BLaER1 treated with 17β-estradiol and CSF1 and Interleukin-3, amounts not matched to agents 10 nM and 100 nM (cell line): ENCODE measurements at regions not wholly inside any gene's neighbourhood (a gene's known extent, or its start where the extent isn't known, plus 50 kb on each side); places are given as distances from the start of the nearest gene placed in this dataset.

ENCODE experiments used
- H3K27ac ChIP-seq, 11 experiments: shearing (Covaris generic); formaldehyde crosslinking; 2 replicates each; pipeline ENCODE4 v1.8.1; 2022
- H3K27me3 ChIP-seq, 11 experiments: shearing (Covaris generic); formaldehyde crosslinking; 2 replicates each; pipeline ENCODE4 v1.8.1; 2022
- H3K36me3 ChIP-seq, 11 experiments: shearing (Covaris generic); formaldehyde crosslinking; 2 replicates each; pipeline ENCODE4 v1.8.1; 2022
- H3K4me1 ChIP-seq, 10 experiments: shearing (Covaris generic); formaldehyde crosslinking; 2 replicates each; pipeline ENCODE4 v1.8.1; 2022
- H3K4me2 ChIP-seq, 11 experiments: shearing (Covaris generic); formaldehyde crosslinking; 2 replicates each; pipeline ENCODE4 v1.8.1; 2022
- H3K4me3 ChIP-seq, 10 experiments: shearing (Covaris generic); formaldehyde crosslinking; 2 replicates each; pipeline ENCODE4 v1.8.1; 2022
- H3K9ac ChIP-seq, 11 experiments: shearing (Covaris generic); formaldehyde crosslinking; 2 replicates each; pipeline ENCODE4 v1.8.1; 2022
- H3K9me3 ChIP-seq, 11 experiments: shearing (Covaris generic); formaldehyde crosslinking; replicated peaks in 1 of 11; 2 replicates each; pipeline ENCODE4 v1.8.1; 2022
- H4K20me1 ChIP-seq, 11 experiments: shearing (Covaris generic); formaldehyde crosslinking; 2 replicates each; pipeline ENCODE4 v1.8.1; 2022
- Cebpa-rat ChIP-seq, 11 experiments: shearing (Covaris generic); IDR thresholded peaks; 2 replicates each; pipeline ENCODE4 v1.8.1; 2022

- H3K36me3 ChIP-seq: no peaks in the 10 kb centered on the region
- TF ChIP-seq Cebpa-rat (IDR thresholded peaks at IDR 0.05): no peak
- no peak overlapping the region for H3K4me2 ChIP-seq
- H3K27ac ChIP-seq: no peak overlapping the region
- peaks cover 0 to 8% (median 6%) of the 10 kb centered on the region in 10 experiments; a peak in 8 of 20 replicates for H3K4me1 ChIP-seq
- no peaks in the 10 kb centered on the region for H4K20me1 ChIP-seq
- H3K27me3 ChIP-seq: no peaks in the 10 kb centered on the region
- no peak overlapping the region for H3K9ac ChIP-seq
- H3K4me3 ChIP-seq: no peak overlapping the region
- H3K9me3 ChIP-seq: no peaks in the 10 kb centered on the region
These were observed 560.5 kb upstream of the MKI67 start for GRCh38 chr10:128686630-128687278.

DNA sequence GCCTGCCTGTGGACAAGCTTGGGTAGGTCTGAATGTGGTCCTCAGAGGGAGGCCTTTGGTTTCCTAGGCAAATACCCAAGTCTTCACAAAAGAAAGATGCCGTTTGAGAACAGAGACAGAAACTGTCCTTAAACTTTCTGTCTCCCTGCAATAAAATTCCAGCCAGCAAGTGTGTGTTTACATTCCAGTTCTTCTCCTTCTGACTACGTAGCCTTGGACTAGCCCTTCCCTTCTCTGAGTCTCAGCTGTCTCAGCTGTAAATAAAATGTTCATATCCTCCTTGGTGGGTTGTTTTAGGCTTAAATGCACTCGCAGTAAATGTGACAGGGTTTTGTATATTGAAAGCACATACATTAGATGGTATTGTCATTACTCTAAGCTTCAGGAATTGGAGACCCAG, 561.2 kb upstream of the MKI67 start:
- H3K27me3 ChIP-seq: no peaks in the 10 kb centered on the region
- no peaks in the 10 kb centered on the region for H4K20me1 ChIP-seq
- H3K4me3 ChIP-seq: no peak overlapping the region
- no peak overlapping the region for H3K27ac ChIP-seq
- no peak overlapping the region for H3K9ac ChIP-seq
- no peaks in the 10 kb centered on the region for H3K36me3 ChIP-seq
- H3K4me1 ChIP-seq: peaks cover 0 to 6% (median 6%) of the 10 kb centered on the region in 10 experiments; a peak in 8 of 20 replicates
- TF ChIP-seq Cebpa-rat (IDR thresholded peaks at IDR 0.05): no peak
- H3K4me2 ChIP-seq: no peak overlapping the region
- H3K9me3 ChIP-seq: no peaks in the 10 kb centered on the region

- H3K9me3 ChIP-seq: no peaks in the 10 kb centered on the region
- no peaks in the 10 kb centered on the region for H3K36me3 ChIP-seq
- TF ChIP-seq Cebpa-rat (IDR thresholded peaks at IDR 0.05): no peak
- no peak overlapping the region for H3K9ac ChIP-seq
- H4K20me1 ChIP-seq: no peaks in the 10 kb centered on the region
- peaks cover 0 to under 1% (median 0%) of the 10 kb centered on the region in 10 experiments; a peak in 3 of 20 replicates for H3K4me1 ChIP-seq
- H3K27me3 ChIP-seq: no peaks in the 10 kb centered on the region
- H3K4me3 ChIP-seq: no peak overlapping the region
- no peak overlapping the region for H3K27ac ChIP-seq
- no peak overlapping the region for H3K4me2 ChIP-seq
These were observed 561.8 kb upstream of the MKI67 start for GRCh38 chr10:128687927-128688549.

- H3K27ac ChIP-seq: no peak overlapping the region
- no peak overlapping the region for H3K4me3 ChIP-seq
- H3K4me1 ChIP-seq: no peaks in the 10 kb centered on the region
- no peaks in the 10 kb centered on the region for H3K9me3 ChIP-seq
- no peak overlapping the region for H3K4me2 ChIP-seq
- no peaks in the 10 kb centered on the region for H4K20me1 ChIP-seq
- H3K36me3 ChIP-seq: no peaks in the 10 kb centered on the region
- TF ChIP-seq Cebpa-rat (IDR thresholded peaks at IDR 0.05): no peak
- no peak overlapping the region for H3K9ac ChIP-seq
- H3K27me3 ChIP-seq: no peaks in the 10 kb centered on the region
These were observed 563.4 kb upstream of the MKI67 start for GRCh38 chr10:128689667-128690066.

DNA sequence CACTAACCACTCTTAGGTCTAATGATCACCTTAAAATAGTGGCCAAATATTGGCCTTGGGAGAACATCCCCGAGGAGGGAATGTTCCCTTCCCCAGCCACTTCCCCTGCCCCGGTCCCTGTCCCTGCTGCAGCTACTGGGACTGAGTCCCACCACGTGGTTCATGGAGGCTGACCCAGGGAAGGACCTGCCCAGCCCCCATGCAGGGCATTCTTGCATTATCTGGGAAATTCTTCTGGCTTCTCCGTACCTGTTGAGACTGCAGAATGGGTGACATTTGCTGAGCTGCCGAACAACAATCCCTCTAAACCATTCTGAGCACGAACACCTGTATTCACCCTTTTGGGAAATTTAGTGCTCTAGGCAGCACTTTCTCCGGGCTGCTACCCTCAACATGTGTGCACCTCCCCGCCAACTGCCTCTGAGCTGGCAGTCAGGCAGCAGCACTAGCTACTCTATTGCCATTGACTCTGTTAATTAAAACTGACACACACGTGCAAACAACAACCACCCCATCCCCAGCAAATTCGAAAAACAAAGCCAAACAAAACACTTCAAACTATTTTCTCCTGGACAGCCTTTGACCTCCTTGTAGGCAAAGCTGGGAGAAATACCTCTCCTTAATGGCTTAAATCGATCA, 567.4 kb upstream of the MKI67 start:
- no peak overlapping the region for H3K9ac ChIP-seq
- H3K27me3 ChIP-seq: no peaks in the 10 kb centered on the region

DNA sequence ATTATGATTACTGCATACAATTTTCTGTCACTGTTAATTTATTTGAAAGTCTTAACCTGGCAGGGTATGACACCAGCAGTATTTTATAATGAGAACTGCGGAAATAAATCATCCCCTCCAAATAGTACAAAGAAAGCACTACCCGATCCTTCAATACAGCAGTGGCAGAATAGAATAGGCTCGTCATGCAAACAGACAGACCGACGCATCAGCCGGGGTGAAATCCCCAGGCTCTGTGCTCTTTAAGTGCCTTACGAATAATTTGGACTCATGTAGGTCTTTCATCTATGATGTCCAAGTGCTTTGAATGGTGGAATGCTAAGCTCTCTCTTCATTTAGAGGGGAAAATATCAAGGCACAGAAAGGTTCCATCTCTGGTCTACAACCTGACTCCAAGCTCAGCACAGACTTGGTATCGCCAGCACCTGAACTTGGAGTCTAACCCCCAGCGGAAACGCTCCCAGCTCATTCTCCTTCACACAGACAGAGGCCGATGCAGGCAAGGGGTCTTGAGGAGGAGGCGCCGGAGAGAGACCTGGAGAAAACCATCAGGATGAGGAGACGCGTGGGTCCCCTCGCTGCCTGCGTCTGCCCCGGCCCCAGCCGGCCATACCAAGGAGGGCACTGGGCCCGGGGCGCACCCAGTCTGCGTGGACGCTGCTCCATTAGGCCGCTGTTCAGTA, 568.1 kb upstream of the MKI67 start:
- Histone ChIP-seq H3K4me2 (no peak overlapping the region), H3K9me3 (no peaks in the 10 kb centered on the region), H3K27me3 (no peaks in the 10 kb centered on the region), H3K4me1 (peaks cover 0 to 8% (median 0%) of the 10 kb centered on the region in 10 experiments; a peak in 3 of 20 replicates), H4K20me1 (no peaks in the 10 kb centered on the region), H3K27ac (no peak overlapping the region), H3K4me3 (no peak overlapping the region), H3K36me3 (no peaks in the 10 kb centered on the region), H3K9ac (no peak overlapping the region)
- no peak for TF ChIP-seq Cebpa-rat (IDR thresholded peaks at IDR 0.05)

More for the DNA sequence above, 567.4 kb upstream of the MKI67 start:
- TF ChIP-seq Cebpa-rat (IDR thresholded peaks at IDR 0.05): no peak
- Histone ChIP-seq H3K4me3 (no peak overlapping the region), H3K27ac (no peak overlapping the region), H4K20me1 (no peaks in the 10 kb centered on the region), H3K9me3 (no peaks in the 10 kb centered on the region), H3K4me2 (no peak overlapping the region), H3K4me1 (peaks cover 0 to 8% (median 0%) of the 10 kb centered on the region in 10 experiments; a peak in 3 of 20 replicates), H3K36me3 (no peaks in the 10 kb centered on the region)

GRCh38 chr10:128694851-128695725, 568.9 kb upstream of the MKI67 start:
- TF ChIP-seq Cebpa-rat (IDR thresholded peaks at IDR 0.05): no peak
- H3K36me3 ChIP-seq: no peaks in the 10 kb centered on the region

DNA sequence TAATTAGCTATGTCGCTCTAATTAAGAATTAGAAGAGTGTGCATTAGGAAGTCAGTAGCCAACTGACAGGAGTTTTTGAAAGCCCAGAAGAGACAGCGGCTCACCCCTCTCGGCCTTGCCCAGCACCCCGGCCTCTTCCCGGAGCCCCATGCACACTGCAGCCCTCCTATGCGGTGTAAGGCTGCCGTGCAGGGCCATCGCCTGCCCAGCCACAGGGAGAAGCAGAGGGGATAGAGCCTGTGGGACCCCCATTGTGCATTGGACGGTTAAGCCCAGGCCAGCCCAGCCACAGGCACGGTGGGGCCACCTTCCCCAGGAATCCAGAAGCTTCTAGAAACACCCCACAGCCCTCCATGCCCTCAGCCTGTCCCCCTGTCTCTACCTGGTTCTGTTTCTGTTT, 569.7 kb upstream of the MKI67 start:
- TF ChIP-seq Cebpa-rat (IDR thresholded peaks at IDR 0.05): no peak
- Histone ChIP-seq H3K4me2 (no peak overlapping the region), H4K20me1 (no peaks in the 10 kb centered on the region), H3K4me1 (peaks cover 0 to 8% (median 0%) of the 10 kb centered on the region in 10 experiments; a peak in 3 of 20 replicates), H3K36me3 (no peaks in the 10 kb centered on the region), H3K27me3 (no peaks in the 10 kb centered on the region), H3K27ac (no peak overlapping the region), H3K9me3 (no peaks in the 10 kb centered on the region), H3K9ac (no peak overlapping the region), H3K4me3 (no peak overlapping the region)

More at GRCh38 chr10:128694851-128695725, 568.9 kb upstream of the MKI67 start:
- Histone ChIP-seq H3K4me2 (no peak overlapping the region), H3K27ac (no peak overlapping the region), H3K4me1 (peaks cover 0 to 8% (median 0%) of the 10 kb centered on the region in 10 experiments; a peak in 3 of 20 replicates), H4K20me1 (no peaks in the 10 kb centered on the region), H3K9me3 (no peaks in the 10 kb centered on the region), H3K4me3 (no peak overlapping the region), H3K27me3 (no peaks in the 10 kb centered on the region), H3K9ac (no peak overlapping the region)
